ENCODE measurements at regions not wholly inside any gene's neighbourhood (a gene's known extent, or its start where the extent isn't known, plus 50 kb on each side); places are given as distances from the start of the nearest gene placed in this dataset.
"Not testable (repeated sequence)": the region's sequence is repeated elsewhere in the genome, so short reads cannot be mapped to it uniquely, and the experiment has no call there.

- DNase-seq: peak; percentile 74
Measured at GRCh38 chr21:41630249-41630648, 122.3 kb upstream of the TMPRSS2 start.

- DNase-seq: no peak
Measured at GRCh38 chr21:41628256-41628655, 120.3 kb upstream of the TMPRSS2 start.

DNA sequence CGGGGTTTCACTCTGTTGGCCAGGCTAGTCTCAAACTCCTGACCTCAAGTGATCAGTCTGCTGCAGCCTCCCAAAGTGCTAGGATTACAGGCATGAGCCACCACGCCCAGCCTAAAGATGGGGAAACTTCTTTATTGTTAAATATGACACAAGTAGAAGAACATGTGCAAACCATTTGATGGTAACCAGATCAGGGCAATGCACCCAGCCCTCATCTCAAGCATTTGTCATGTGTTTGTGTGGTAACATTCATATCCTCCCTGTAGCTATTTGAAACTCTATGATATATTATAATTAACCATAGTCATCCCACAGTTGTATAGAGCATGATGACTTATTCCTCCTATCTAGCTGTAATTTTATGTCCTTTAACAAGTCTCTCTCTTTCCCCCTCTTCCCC, 119.5 kb upstream of the TMPRSS2 start:
- no peak for DNase-seq

- no peak for DNase-seq
Measured at GRCh38 chr21:41626021-41626420, 118.1 kb upstream of the TMPRSS2 start.

DNA sequence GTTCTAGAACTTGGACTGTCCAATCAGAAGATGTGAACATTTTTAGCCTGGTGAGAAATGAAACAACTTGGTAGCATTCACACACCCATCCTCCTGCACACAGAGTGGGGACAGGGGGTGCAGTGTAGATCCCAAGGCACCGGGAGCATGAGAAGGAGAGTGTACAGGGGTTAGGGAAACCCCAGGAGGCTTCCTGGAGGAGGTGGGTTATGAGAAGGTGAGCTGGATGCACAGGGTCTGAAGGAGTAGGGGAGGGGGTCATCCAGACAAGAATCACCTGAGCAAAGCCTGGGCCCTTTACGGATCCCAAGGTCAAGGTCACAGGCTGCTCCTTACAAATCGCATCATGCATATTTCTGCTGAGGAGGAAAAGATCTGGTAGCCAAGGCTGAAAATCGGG, 117.5 kb upstream of the TMPRSS2 start:
- no peak for DNase-seq

GRCh38 chr21:41624674-41625310, 116.8 kb upstream of the TMPRSS2 start:
- no peak for DNase-seq

DNA sequence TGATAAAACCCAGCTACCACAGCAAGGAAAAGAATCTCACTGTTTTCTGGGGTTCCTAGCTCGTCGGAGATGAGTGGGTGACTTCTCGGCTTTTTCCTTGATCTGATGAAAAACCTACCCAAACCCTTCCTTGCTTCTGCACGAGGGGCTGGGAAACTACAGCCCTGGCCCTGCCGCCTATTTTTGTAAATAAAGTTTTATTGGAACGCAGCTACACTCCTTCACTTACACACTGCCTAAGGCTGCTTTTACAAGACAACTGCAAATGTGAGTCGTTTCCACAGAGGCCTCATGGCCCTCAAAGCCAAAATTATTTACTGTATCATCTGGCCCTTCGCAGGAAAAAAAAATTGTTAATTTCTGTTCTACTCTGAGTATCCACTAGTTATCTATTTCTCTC, 116.0 kb upstream of the TMPRSS2 start:
- DNase-seq: no peak

- no peak for DNase-seq
Measured at GRCh38 chr21:41622831-41623548, 115.0 kb upstream of the TMPRSS2 start.

DNA sequence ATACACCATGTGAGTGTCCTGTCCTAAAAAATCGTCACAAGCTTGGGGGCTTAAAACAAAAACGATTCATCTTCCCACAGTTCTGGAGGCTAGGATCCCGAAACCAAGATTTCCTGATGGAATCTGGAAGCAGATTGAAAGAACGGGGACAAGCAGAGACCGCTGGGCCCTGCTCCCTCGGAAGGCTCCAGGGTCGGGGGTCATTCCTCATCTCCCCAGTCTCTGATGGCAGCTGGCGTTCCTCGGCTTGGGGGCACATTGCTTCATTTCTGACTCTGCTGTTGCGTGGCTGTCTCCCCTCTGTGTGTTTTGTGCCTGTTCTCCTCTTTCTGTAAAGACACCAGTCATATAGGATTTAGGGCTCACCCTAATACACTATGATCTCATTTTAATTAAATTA, 114.2 kb upstream of the TMPRSS2 start:
- DNase-seq: no peak

- DNase-seq: no peak
Measured at GRCh38 chr21:41621513-41621912, 113.6 kb upstream of the TMPRSS2 start.

DNA sequence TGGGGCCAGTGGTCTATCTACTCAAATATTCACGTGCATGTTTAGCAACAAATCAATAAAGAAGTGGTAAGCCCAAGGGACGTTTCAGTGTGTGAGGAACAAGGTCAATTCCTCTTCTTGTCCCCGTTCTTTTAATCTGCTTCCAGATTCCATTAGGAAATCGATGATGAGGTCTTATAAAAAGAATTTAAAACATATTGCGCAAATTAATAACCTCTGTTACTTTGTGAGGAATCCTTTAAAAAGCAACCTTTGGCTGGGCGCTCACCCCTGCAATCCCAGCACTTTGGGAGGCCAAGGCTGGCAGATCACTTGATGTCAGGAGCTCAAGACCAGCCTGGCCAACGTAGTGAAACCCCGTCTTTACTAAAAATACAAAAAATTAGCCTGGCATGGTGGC, 113.0 kb upstream of the TMPRSS2 start:
- no peak for DNase-seq

- DNase-seq: no peak
Measured at GRCh38 chr21:41620541-41620940, 112.6 kb upstream of the TMPRSS2 start.

DNA sequence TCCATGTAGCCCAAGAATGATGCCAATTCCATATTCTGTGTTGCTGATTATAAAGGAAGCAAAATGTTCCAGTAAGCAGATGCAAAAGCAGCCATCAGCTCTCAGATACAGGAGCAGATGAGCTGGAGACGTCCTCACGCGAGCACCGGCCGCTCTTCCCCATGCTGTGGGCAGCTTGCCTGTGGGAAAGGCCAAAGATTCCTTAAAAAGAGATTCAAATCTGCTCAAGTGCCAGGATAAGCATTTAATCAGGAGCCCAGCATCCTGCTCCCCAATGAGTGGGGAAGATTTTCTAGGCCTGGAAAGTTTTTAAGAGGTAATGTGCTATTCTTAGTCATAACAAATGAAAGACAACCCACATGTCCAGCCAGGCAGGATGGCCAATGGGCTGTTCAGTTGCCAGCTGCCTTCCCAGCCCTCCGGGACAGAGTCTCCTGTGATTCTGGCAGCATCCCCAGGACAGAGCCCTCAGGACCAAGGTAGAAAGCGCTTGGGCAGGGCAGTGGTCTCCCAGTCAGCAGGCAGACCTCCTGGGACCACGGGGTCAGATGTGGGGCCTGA, 108.2 kb upstream of the TMPRSS2 start:
- DNase-seq: no peak

GRCh38 chr21:41615613-41616012, 107.7 kb upstream of the TMPRSS2 start:
- DNase-seq: no peak

DNA sequence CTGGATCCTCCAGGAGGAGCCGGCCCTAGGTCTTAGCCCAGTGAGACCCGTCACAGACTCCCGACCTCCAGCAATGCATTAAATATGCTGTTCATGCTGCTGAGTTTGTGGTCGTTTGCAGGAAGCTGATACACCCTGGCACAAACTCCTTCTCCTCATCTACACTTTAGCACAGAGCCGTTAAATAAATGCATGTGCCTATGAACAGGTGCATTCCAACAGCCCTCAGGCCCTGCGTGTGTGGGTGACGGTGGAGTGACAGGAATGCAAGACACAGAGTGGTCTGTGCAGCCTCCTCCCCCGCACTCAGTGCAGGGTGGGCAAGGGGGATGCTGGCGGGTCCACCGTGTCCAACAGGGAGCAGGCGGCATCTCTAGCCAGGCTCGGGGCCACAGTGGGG, 106.6 kb upstream of the TMPRSS2 start:
- no peak for DNase-seq

GRCh38 chr21:41613533-41613909, 105.6 kb upstream of the TMPRSS2 start:
- DNase-seq: no peak

DNA sequence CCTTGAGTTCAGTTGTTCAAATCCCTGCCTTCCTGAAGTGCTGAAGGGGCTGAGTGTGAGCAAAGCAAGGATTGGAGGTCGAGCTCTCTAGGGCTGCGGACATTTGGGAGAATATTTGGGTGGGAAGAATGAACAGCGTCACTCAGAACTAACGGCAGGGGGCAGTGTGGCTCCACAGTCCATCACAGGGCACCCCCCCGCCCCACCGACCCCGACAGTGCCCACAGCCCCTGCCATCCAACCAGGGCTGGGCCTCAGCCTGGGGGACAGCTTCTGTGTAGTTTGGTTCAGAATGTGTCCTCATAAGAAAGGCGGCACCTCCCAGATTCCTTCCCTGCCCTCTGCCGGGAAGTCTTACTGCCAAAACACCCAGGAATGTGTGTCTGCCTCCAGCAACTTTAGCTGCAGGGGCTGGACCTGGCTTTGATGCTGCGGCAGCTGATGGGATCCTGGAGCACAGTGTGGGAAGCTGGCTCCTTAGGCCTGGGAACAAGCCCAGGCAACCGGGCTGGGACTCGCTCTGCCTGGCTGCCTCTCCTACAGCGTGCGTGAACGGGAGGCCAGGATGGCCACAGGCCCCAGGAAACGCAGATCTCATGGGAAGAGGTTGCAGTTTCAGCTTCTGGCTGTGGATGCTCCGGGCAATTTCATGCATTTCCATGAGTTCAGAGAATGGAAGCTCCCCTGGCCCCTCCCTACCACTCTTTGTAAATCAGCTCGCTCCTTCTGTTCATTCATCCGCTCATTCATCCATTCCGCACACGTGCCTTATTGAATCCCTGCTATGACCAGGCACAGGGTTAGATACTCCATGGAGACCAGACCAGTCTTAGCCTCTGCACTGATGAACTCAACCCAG, 104.9 kb upstream of the TMPRSS2 start:
- DNase-seq: peak; percentile 98

DNA sequence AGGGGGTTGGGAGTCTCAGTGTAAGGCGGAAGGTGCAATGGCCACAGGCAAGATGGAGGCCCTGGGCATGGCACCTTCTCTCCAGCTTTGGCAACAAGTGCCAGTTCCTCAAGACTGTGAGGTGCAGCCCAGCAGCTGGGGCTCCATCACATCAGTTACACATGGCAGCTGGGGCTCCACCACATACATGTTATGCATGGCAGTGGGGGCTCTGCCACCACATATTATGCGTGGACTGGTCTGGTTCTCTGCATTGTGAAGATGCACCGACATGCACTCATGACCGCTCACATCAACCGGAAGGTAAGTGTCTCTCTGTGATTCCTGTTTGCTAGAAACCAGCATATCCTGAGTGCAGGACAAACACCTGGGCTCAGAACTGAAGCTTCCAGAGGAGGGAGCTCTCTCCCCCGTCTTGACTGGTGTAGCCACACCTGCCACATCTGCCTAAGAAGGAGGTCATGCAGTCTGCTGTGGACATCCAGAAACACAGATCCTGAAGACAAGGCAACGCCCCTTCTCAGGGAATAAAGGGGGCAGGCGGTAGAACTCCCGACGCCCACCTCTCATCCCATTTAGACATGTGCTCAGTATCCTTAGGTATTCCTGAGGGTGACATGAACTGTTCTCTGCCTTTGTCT, 104.1 kb upstream of the TMPRSS2 start:
- peak; percentile 82 for DNase-seq

GRCh38 chr21:41611441-41611840, 103.5 kb upstream of the TMPRSS2 start:
- DNase-seq: no peak

- DNase-seq: not testable (repeated sequence)
Measured at GRCh38 chr21:41610840-41611115, 102.8 kb upstream of the TMPRSS2 start.

- peak; percentile 83 for DNase-seq
Measured at GRCh38 chr21:41610042-41610839, 102.3 kb upstream of the TMPRSS2 start.

DNA sequence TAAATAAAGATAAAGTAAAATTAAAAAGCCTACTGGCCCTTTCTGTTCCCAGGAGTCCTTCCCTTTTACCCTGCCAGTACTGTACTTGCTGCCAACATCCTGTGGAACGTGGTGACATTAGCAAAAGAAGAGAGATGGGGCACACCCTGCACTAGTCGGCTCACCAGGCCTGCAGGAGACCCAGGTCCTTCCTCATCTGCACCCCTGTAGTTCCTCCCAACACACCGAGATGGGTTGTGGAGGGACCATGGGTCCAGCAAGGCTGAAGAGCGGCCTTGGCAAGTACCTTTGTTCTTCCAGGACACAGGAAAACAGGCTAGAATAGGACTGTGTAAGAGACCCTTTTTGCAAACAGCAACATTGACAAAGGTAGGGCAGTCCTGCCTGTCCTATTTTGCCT, 98.7 kb upstream of the TMPRSS2 start:
- DNase-seq: no peak

DNA sequence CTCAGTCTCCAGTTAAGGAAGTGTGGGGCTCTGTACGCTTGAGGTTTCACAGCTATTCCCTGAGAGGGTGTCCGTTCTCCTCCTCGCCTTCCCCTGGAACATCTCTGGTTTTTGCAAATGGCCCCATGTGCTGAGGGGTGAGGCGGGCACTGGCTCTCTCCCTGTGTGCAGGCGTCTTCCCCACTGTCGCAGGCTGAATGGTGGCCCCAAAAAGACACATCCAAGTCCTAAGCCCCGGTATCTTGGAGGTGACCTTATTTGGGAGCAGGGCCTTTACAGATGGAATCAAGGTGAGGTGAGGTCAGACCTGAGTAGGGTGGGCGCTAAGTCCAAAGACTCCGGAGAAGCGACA, 98.0 kb upstream of the TMPRSS2 start:
- no peak for DNase-seq
